ENCODE measurements at regions not wholly inside any gene's neighbourhood (a gene's known extent, or its start where the extent isn't known, plus 50 kb on each side); places are given as distances from the start of the nearest gene placed in this dataset.

GRCh38 chr12:27163048-27163715, 80.8 kb upstream of the C12orf71 start:
- TF ChIP-seq ZFPM2 (CRISPR knock-in tag; IDR thresholded peaks at IDR 0.05) (no peak), TAF1 (IDR thresholded peaks at IDR 0.05; ENCODE audit: control insufficient read depth, extremely low read depth, insufficient read depth, low read length, severe bottlenecking) (no peak)
